Mammary epithelial cell (primary cell): ENCODE measurements at regions not wholly inside any gene's neighbourhood (a gene's known extent, or its start where the extent isn't known, plus 50 kb on each side); places are given as distances from the start of the nearest gene placed in this dataset.

Source experiments
- EZH2 ChIP-seq: IDR thresholded peaks from 2 replicates; pipeline ENCODE4 v1.6.1; 2012; ENCODE audit warnings: low read length, inconsistent platforms, borderline replicate concordance
- TF ChIP-seq, protein P1 (sequence below), 2 donors: IDR thresholded peaks in 1 of 2; conservative IDR thresholded peaks in 1 of 2; 2 replicates each; pipeline ENCODE4 v1.5.1; 2011 to 2012; ENCODE audit warnings: inconsistent platforms in 2 of 2, low read length in 2 of 2, mild to moderate bottlenecking in 2 of 2, control low read depth in 1 of 2, low read depth in 1 of 2; ENCODE audit not compliant: insufficient read depth in 1 of 2; ENCODE audit errors: extremely low read depth in 1 of 2

DNA sequence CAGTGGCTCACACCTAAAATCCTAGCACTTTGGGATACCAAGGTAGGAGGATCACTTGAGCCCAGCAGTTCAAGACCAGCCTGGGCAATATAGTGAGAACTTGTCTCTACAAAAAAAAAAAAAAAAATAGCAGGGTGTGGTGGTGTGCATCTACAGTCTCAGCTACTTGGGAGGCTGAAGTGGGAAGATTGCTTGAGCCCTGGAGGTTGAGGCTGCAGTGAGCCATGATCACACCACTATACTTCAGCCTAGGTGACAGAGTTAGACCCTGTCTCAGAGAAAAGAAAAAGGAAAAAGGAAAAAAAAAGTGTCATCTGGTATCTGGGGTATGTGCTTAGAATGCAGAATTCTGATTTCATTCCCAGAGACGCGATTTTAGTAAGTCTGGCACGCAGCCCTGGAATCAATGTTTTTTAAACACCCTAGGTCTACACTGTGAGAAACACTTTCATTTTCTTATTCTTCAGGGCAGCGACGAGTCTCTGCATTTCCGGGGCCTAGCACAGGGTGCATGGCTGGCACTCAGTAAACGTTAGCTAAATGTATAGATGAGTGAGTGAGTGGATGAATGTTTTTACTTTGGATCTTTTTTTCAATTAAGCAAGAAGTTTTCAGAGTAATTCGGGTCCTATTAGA is 243.8 kb upstream of the PWP1 start:
- TF ChIP-seq, protein P1, sequence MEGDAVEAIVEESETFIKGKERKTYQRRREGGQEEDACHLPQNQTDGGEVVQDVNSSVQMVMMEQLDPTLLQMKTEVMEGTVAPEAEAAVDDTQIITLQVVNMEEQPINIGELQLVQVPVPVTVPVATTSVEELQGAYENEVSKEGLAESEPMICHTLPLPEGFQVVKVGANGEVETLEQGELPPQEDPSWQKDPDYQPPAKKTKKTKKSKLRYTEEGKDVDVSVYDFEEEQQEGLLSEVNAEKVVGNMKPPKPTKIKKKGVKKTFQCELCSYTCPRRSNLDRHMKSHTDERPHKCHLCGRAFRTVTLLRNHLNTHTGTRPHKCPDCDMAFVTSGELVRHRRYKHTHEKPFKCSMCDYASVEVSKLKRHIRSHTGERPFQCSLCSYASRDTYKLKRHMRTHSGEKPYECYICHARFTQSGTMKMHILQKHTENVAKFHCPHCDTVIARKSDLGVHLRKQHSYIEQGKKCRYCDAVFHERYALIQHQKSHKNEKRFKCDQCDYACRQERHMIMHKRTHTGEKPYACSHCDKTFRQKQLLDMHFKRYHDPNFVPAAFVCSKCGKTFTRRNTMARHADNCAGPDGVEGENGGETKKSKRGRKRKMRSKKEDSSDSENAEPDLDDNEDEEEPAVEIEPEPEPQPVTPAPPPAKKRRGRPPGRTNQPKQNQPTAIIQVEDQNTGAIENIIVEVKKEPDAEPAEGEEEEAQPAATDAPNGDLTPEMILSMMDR (conservative IDR thresholded peaks at IDR 0.05 in 1 of 2, IDR thresholded peaks at IDR 0.05 in 1 of 2; ENCODE audit: extremely low read depth in 1 of 2, insufficient read depth in 1 of 2, low read depth in 1 of 2, low read length in 2 of 2) = no peak
- no peak for TF ChIP-seq EZH2
